ENCODE measurements at regions not wholly inside any gene's neighbourhood (a gene's known extent, or its start where the extent isn't known, plus 50 kb on each side); places are given as distances from the start of the nearest gene placed in this dataset.
"Not testable (repeated sequence)": the region's sequence is repeated elsewhere in the genome, so short reads cannot be mapped to it uniquely, and the experiment has no call there.

DNA sequence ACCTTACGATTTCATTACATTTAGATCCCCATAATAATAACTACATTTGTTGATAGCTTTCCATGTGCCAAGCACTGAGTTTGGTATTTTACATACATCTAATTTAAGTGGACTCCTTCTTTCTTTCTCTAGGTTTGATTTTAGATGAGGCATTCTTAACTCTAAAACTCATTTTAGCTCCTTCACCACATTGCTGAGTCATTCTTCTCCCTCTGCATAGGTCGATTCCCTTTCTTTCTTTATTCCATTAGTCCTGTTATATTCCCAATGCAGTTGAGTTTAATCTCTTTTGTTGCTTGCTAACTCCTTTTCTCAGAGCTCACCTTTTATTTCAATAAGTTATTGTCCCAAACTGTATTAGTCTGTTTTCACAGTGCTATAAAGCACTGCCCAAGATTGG lies 329.8 kb downstream of the TAF11L14 start:
- no peak for ATAC-seq
- Mint-ChIP-seq H3K27me3 (ENCODE audit: low read depth) (no peaks in the 10 kb centered on the region), H3K27ac (no peak overlapping the region), H3K9me3 (ENCODE audit: insufficient read depth) (peaks cover 7% of the 10 kb centered on the region), H3K36me3 (ENCODE audit: low read depth) (no peaks in the 10 kb centered on the region), H3K4me3 (no peak overlapping the region), H3K4me1 (ENCODE audit: low read depth) (no peaks in the 10 kb centered on the region)
- no peak for DNase-seq
- ChIA-PET CTCF (no interaction called here), POLR2A (no interaction called here)

DNA sequence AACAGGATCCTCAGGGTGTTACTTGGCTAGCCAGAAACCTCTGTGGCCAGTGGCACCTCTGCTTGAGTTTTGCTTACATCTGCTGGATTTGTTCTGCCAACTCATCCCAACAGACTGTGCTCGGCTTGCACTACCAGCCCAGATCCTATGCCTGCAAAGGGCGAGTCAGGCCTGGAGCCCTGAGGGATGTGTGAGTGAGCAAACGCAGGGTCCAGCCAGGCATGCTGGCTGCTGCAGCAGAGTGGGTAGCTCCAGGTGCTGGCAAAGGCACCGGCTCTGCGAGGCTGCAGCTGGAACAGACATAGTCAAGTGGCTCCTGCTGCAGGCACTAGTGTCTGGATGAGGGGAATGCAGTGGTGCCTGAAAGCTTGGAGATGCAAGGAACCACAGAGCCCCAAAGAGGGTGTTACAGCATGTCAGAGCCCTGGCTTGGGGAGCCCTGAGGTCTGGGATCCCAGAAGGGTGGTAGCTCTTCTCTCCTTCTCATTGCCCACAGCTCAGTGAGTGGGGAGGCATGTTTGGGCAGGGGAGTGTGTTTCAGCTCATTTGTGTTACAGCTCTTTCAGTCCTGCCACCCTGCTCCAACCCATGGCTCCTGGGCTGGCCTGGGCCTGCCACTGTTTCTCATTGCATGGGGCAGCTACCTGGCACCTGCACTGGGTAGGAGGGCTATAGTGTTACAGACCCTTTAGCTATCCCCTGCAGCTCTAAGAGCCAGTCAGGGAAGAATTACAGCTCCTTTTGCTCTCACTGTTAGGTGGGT lies 332.6 kb downstream of the TAF11L14 start:
- DNase-seq (no peak), ATAC-seq (no peak)
- POLR2A ChIA-PET: no interaction called here
- Mint-ChIP-seq H3K4me3 (no peak overlapping the region), H3K4me1 (ENCODE audit: low read depth) (no peaks in the 10 kb centered on the region), H3K27ac (no peak overlapping the region), H3K27me3 (ENCODE audit: low read depth) (no peaks in the 10 kb centered on the region), H3K9me3 (ENCODE audit: insufficient read depth) (peaks cover 7% of the 10 kb centered on the region), H3K36me3 (ENCODE audit: low read depth) (no peaks in the 10 kb centered on the region)
- CTCF ChIA-PET: no interaction called here

- DNase-seq (no peak), ATAC-seq (no peak)
- Mint-ChIP-seq H3K9me3 (ENCODE audit: insufficient read depth) (peaks cover 8% of the 10 kb centered on the region), H3K4me3 (no peak overlapping the region), H3K36me3 (ENCODE audit: low read depth) (no peaks in the 10 kb centered on the region), H3K27ac (no peak overlapping the region), H3K4me1 (ENCODE audit: low read depth) (no peaks in the 10 kb centered on the region), H3K27me3 (ENCODE audit: low read depth) (no peaks in the 10 kb centered on the region)
- POLR2A ChIA-PET: no interaction called here
- CTCF ChIA-PET: no interaction called here
Observed at GRCh38 chr5:17976404-17976803, 342.1 kb downstream of the TAF11L14 start.

DNA sequence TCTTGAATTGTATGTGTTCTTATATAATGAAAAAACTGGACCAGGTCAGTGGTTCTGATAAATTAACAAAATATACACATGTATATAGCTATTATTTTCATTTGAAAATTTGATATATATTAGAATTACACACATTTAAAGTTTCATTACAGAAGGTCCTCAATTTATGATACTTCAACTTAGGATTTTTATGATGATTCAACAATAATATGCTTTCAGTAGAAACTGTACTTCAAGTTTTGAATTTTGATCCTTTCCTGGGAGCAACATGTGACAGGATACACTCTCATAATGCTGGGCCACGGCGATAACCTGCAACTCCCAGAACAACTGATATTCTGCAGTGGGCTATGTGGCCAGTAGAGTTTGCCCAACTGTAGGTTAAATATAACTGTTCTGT lies 344.7 kb downstream of the TAF11L14 start:
- CTCF ChIA-PET: no interaction called here
- Mint-ChIP-seq H3K27me3 (ENCODE audit: low read depth) (no peaks in the 10 kb centered on the region), H3K9me3 (ENCODE audit: insufficient read depth) (peaks cover 8% of the 10 kb centered on the region), H3K27ac (no peak overlapping the region), H3K4me1 (ENCODE audit: low read depth) (no peaks in the 10 kb centered on the region), H3K36me3 (ENCODE audit: low read depth) (no peaks in the 10 kb centered on the region), H3K4me3 (no peak overlapping the region)
- DNase-seq (no peak), ATAC-seq (no peak)
- POLR2A ChIA-PET: no interaction called here

- H3K27me3 Mint-ChIP-seq (ENCODE audit: low read depth); H3K9me3 Mint-ChIP-seq (ENCODE audit: insufficient read depth); H3K27ac Mint-ChIP-seq; CTCF ChIA-PET; DNase-seq; POLR2A ChIA-PET; H3K36me3 Mint-ChIP-seq (ENCODE audit: low read depth); H3K4me1 Mint-ChIP-seq (ENCODE audit: low read depth); ATAC-seq; H3K4me3 Mint-ChIP-seq: not testable (repeated sequence)
Observed at GRCh38 chr5:17982626-17983025, 348.4 kb downstream of the TAF11L14 start.

DNA sequence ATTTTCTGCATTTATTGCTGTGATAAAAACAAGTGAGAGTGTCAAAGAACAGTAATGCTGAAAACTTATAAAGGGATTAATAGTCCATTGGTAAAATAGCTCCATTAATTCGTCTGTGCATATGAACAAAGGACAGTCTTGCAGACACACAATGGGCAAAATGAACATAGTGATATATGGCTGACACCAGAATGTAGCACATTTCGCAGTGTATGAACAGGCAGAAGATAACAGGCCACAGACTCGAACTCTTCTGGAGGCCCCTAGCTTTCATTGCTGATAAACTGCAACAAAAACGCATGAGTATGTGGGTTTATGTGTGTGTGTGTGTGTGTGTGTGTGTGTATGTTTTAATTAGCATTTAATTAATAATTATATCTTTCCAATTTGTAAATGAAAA lies 354.8 kb downstream of the TAF11L14 start:
- no peaks in the 10 kb centered on the region for H3K36me3 Mint-ChIP-seq (ENCODE audit: low read depth)

DNA sequence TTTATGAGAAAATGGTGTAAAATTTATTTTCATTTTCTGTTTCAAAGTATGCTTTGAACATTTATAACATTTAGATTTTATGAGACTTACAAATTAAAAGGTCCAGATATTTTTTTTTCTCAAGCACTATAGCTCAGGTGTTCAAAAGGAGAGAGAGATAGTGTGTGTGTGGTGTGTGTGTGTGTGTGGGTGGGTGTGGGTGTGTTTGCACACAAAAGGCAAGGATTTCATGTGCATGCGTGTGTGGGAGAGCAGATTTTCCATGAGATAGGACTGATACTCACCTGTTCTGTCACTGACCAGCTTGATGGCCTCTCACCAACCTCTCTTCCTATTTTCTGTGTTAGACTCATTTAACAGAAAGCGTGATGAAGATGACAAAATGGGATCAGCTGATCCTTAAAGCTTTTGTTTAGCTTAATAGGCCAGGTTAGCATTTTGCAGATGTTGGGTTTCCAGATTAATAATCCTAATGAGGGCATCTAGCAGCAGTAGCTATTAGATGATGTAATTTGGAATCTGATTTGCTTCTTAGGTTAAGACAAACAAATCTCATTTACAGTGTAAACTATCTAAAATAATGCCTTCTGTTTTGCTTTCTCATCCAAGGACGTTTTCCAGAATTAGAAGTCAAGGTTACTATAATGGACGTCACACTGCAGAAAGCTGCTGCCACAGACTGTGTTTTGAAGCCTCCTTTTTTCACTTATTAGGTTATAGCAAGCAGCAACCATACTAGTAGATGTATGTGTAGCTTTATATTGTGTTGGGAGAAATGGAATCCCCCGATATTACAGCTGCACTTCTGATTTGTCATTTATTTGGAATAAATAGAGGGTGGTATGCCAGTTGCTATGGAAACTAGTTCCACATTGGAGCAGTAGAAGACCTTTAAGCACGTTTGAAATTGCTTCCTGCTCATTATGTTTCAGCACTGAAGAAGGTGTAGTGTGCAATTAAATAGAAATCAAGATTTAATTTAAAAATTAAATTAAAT lies 355.6 kb downstream of the TAF11L14 start:
- Mint-ChIP-seq H3K36me3 (ENCODE audit: low read depth) (no peaks in the 10 kb centered on the region), H3K9me3 (ENCODE audit: insufficient read depth) (peaks cover 4% of the 10 kb centered on the region), H3K4me3 (no peak overlapping the region), H3K4me1 (ENCODE audit: low read depth) (no peaks in the 10 kb centered on the region), H3K27me3 (ENCODE audit: low read depth) (no peaks in the 10 kb centered on the region), H3K27ac (no peak overlapping the region)
- DNase-seq (no peak), ATAC-seq (no peak)
- ChIA-PET POLR2A (no interaction called here), CTCF (interaction anchor here (0.9 kb wide), 1 partner anchor 11 kb away, joined by 3 read pairs; no protein-coding TSS in a partner anchor)

More for the DNA sequence above, 354.8 kb downstream of the TAF11L14 start:
- no peaks in the 10 kb centered on the region for H3K4me1 Mint-ChIP-seq (ENCODE audit: low read depth)
- DNase-seq: no peak
- no peaks in the 10 kb centered on the region for H3K27me3 Mint-ChIP-seq (ENCODE audit: low read depth)
- no peak overlapping the region for H3K4me3 Mint-ChIP-seq
- ATAC-seq: no peak
- ChIA-PET CTCF (no interaction called here), POLR2A (no interaction called here)
- peaks cover 4% of the 10 kb centered on the region for H3K9me3 Mint-ChIP-seq (ENCODE audit: insufficient read depth)
- H3K27ac Mint-ChIP-seq: no peak overlapping the region

DNA sequence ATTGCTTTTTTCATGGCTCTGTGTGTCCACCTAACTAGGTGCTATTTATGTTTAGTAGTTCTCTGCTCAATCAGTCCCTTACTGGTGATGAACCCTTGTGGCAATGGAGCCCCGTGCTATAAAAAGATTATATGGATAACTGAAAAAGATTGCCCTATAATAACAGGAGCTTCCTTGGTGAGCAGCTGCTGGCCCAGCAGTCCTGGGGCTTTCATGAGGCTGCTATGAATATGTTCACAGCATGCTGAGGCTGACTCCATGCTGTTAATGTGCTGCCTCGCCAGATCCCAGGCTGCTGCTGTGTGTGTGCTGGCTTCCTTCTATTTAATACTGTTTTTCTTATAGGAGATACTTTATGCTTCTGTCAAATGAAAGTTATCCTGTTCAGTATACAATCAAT lies 357.5 kb downstream of the TAF11L14 start:
- CTCF ChIA-PET: no interaction called here
- POLR2A ChIA-PET: no interaction called here
- no peak overlapping the region for H3K27ac Mint-ChIP-seq
- no peaks in the 10 kb centered on the region for H3K36me3 Mint-ChIP-seq (ENCODE audit: low read depth)
- H3K9me3 Mint-ChIP-seq (ENCODE audit: insufficient read depth): peaks cover 4% of the 10 kb centered on the region
- DNase-seq (no peak), ATAC-seq (no peak)
- H3K27me3 Mint-ChIP-seq (ENCODE audit: low read depth): no peaks in the 10 kb centered on the region
- no peaks in the 10 kb centered on the region for H3K4me1 Mint-ChIP-seq (ENCODE audit: low read depth)
- no peak overlapping the region for H3K4me3 Mint-ChIP-seq

DNA sequence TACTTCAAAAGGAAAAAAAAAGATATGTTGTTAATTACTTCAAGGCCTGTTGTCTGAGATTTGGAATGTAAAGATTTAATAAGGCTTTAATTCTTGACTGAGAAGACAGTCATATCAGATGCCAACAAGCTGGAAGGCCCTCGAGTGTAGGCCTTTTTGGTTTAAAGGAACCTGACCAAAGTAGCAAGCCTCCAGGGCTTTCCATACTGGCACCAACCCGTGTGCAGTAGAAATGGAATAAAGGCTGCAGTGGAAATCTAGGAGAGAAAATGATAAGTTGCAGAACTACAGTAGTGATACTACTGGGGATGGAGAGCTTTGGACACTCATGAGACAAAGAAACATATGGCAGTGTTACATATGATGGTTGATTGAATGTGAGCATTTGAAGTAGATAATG lies 358.0 kb downstream of the TAF11L14 start:
- CTCF ChIA-PET: no interaction called here
- peaks cover 4% of the 10 kb centered on the region for H3K9me3 Mint-ChIP-seq (ENCODE audit: insufficient read depth)
- no peak overlapping the region for H3K4me3 Mint-ChIP-seq
- H3K27me3 Mint-ChIP-seq (ENCODE audit: low read depth): no peaks in the 10 kb centered on the region
- DNase-seq (no peak), ATAC-seq (no peak)
- POLR2A ChIA-PET: no interaction called here
- H3K27ac Mint-ChIP-seq: no peak overlapping the region
- H3K36me3 Mint-ChIP-seq (ENCODE audit: low read depth): no peaks in the 10 kb centered on the region
- no peaks in the 10 kb centered on the region for H3K4me1 Mint-ChIP-seq (ENCODE audit: low read depth)

GRCh38 chr5:17995997-17996396 lies 361.7 kb downstream of the TAF11L14 start:
- no peaks in the 10 kb centered on the region for H3K36me3 Mint-ChIP-seq (ENCODE audit: low read depth)
- DNase-seq: no peak
- no peak overlapping the region for H3K27ac Mint-ChIP-seq
- POLR2A ChIA-PET: no interaction called here
- H3K9me3 Mint-ChIP-seq (ENCODE audit: insufficient read depth): peaks cover 15% of the 10 kb centered on the region
- CTCF ChIA-PET: no interaction called here
- no peak overlapping the region for H3K4me3 Mint-ChIP-seq
- ATAC-seq: no peak
- H3K27me3 Mint-ChIP-seq (ENCODE audit: low read depth): no peaks in the 10 kb centered on the region
- no peaks in the 10 kb centered on the region for H3K4me1 Mint-ChIP-seq (ENCODE audit: low read depth)

- ATAC-seq: no peak
- ChIA-PET CTCF (no interaction called here), POLR2A (no interaction called here)
- H3K36me3 Mint-ChIP-seq (ENCODE audit: low read depth): no peaks in the 10 kb centered on the region
- no peak overlapping the region for H3K4me3 Mint-ChIP-seq
- peaks cover 11% of the 10 kb centered on the region for H3K9me3 Mint-ChIP-seq (ENCODE audit: insufficient read depth)
- DNase-seq: no peak
- no peaks in the 10 kb centered on the region for H3K4me1 Mint-ChIP-seq (ENCODE audit: low read depth)
- no peak overlapping the region for H3K27ac Mint-ChIP-seq
- no peaks in the 10 kb centered on the region for H3K27me3 Mint-ChIP-seq (ENCODE audit: low read depth)
Observed at GRCh38 chr5:17999858-18000257, 365.6 kb downstream of the TAF11L14 start.

DNA sequence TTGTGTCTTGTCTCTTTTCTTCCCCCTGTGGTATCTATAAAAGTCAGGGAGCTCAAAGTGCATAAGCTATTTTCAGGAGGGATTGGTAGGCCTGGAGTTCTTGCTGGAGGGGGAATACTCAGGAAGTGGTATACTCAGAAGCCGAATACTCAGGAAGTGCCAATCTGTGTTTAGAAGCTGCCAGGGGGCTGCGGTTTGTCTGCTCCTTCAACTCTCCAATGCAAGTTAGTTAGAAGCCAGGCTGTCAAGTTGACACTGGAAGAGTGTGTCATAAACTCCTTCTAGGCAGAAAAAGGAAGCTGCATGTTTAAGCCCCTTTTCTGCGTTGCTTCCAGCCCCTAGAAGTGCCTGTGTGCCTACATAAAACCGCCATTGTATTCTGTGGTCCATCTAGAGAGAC lies 366.5 kb downstream of the TAF11L14 start:
- no peaks in the 10 kb centered on the region for H3K4me1 Mint-ChIP-seq (ENCODE audit: low read depth)
- ATAC-seq: no peak
- H3K9me3 Mint-ChIP-seq (ENCODE audit: insufficient read depth): peaks cover 12% of the 10 kb centered on the region
- no peaks in the 10 kb centered on the region for H3K27me3 Mint-ChIP-seq (ENCODE audit: low read depth)
- CTCF ChIA-PET: interaction anchor here (0.6 to 0.7 kb wide), 2 partner anchors 11 to 32 kb away, joined by 3 read pairs; no protein-coding TSS in a partner anchor
- H3K36me3 Mint-ChIP-seq (ENCODE audit: low read depth): no peaks in the 10 kb centered on the region
- H3K27ac Mint-ChIP-seq: no peak overlapping the region
- no peak overlapping the region for H3K4me3 Mint-ChIP-seq
- DNase-seq: no peak
- POLR2A ChIA-PET: no interaction called here

Measured in activated CD8-positive, alpha-beta T cell treated with anti-CD3 and anti-CD28 coated beads, Interleukin-2, amount 10 ng/mL, durations not matched to agents 7 days and 5 days (primary cell).